ENCODE measurements at regions not wholly inside any gene's neighbourhood (a gene's known extent, or its start where the extent isn't known, plus 50 kb on each side); places are given as distances from the start of the nearest gene placed in this dataset.
A peak's percentile ranks its signal among the peaks of the same experiment; 100 is the strongest.

GRCh38 chr1:200267937-200268336 lies 141.9 kb downstream of the ZNF281 start:
- no peak for DNase-seq (ENCODE audit: low read depth)
- no peak overlapping the region for H3K4me3 ChIP-seq (ENCODE audit: low read depth, low read length)
- no peak for TF ChIP-seq CTCF (IDR thresholded peaks at IDR 0.05; ENCODE audit: insufficient read depth, low read depth, low read length, missing control alignments)

- no peak for TF ChIP-seq CTCF (IDR thresholded peaks at IDR 0.05; ENCODE audit: insufficient read depth, low read depth, low read length, missing control alignments)
- H3K4me3 ChIP-seq (ENCODE audit: low read depth, low read length) = no peak overlapping the region
- DNase-seq (ENCODE audit: low read depth) = no peak
These were observed 142.4 kb downstream of the ZNF281 start for GRCh38 chr1:200267458-200267857.

DNA sequence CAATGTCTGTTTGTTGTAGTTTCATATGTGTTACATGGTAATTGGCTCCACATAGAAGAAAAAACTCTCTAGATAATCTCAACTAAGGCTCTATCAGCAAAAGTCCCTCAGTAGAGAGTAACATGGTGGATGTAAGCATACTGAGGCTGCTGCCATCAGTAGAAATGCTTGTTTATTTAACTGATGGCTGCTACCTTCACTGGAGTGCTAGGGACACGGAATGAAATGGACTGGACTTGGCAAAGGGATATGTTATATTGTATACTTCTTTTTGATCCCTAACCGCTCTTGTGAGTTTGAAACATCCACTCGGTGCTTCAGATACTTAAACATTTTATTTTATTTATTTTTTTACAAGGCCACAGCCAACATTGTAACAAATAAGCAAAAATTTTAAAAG lies 143.0 kb downstream of the ZNF281 start:
- TF ChIP-seq CTCF (IDR thresholded peaks at IDR 0.05; ENCODE audit: insufficient read depth, low read depth, low read length, missing control alignments) = no peak
- H3K4me3 ChIP-seq (ENCODE audit: low read depth, low read length) = no peak overlapping the region
- no peak for DNase-seq (ENCODE audit: low read depth)

DNA sequence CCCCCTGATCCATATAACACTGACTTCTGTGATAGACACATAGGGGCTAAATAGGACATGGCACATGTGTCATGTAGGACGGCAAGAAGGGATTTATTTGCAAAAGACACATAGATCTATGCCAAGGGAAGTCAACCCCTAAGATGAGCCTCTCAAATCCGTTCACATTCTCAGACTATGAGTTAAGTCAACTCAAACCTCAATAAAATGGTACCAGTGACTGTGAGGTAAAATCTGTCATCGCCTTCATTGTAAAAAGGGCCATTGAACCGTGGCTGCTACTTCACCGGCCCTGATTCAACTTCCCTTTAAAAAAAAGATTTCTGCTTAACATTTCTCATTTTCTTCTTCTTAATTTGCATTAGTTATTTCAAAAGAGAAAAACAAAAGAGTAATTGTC lies 144.0 kb downstream of the ZNF281 start:
- DNase-seq (ENCODE audit: low read depth) = no peak
- H3K4me3 ChIP-seq (ENCODE audit: low read depth, low read length) = no peak overlapping the region
- no peak for TF ChIP-seq CTCF (IDR thresholded peaks at IDR 0.05; ENCODE audit: insufficient read depth, low read depth, low read length, missing control alignments)

GRCh38 chr1:200265104-200265503 lies 144.7 kb downstream of the ZNF281 start:
- no peak overlapping the region for H3K4me3 ChIP-seq (ENCODE audit: low read depth, low read length)
- TF ChIP-seq CTCF (IDR thresholded peaks at IDR 0.05; ENCODE audit: insufficient read depth, low read depth, low read length, missing control alignments) = no peak
- DNase-seq (ENCODE audit: low read depth) = no peak

DNA sequence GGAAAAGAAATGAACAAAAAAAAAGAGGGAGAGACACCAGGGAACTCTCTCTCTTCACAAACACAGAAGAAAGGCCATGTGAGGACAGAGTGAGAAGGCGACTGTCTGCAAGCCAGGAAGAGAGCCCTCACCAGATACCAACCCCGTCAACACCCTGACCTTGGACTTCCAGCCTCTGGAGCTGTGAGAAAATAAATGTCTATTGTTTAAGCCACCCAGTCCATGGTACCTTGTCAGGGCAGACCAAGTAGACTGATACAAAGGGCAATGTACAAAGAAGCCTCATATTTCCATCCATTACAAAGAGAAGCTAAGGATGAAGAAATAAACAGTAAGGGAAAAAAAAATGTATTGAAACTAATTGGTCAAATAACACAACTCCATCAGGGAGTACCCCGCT lies 146.6 kb downstream of the ZNF281 start:
- no peak overlapping the region for H3K4me3 ChIP-seq (ENCODE audit: low read depth, low read length)
- no peak for DNase-seq (ENCODE audit: low read depth)
- no peak for TF ChIP-seq CTCF (IDR thresholded peaks at IDR 0.05; ENCODE audit: insufficient read depth, low read depth, low read length, missing control alignments)

- peak; percentile 86 for DNase-seq (ENCODE audit: low read depth)
- no peak overlapping the region for H3K4me3 ChIP-seq (ENCODE audit: low read depth, low read length)
- TF ChIP-seq CTCF (IDR thresholded peaks at IDR 0.05; ENCODE audit: insufficient read depth, low read depth, low read length, missing control alignments) = peak; percentile 30
These were observed 147.4 kb downstream of the ZNF281 start for GRCh38 chr1:200262326-200262965.

Data from GM12865 (cell line).